Peyer's patch (tissue), 4 donors: ENCODE measurements at regions not wholly inside any gene's neighbourhood (a gene's known extent, or its start where the extent isn't known, plus 50 kb on each side); places are given as distances from the start of the nearest gene placed in this dataset.

Experiments used
- DNase-seq, 3 donors: peaks; one replicate each; pipeline ENCODE4 v3.0.0-alpha.2; 2017 to 2019
- H3K27ac ChIP-seq, 4 donors: fragments of 200-600 bp; sonication (generic); one replicate each; pipeline ENCODE4 v1.5.1; 2016 to 2019
- H3K27me3 ChIP-seq, 2 donors: fragments of 200-600 bp; sonication (generic); one replicate each; pipeline ENCODE4 v1.5.1; 2019
- H3K36me3 ChIP-seq, 3 donors: fragments of 200-600 bp; sonication (generic); one replicate each; pipeline ENCODE4 v1.5.1; 2016 to 2019
- H3K4me1 ChIP-seq, 4 donors: fragments of 200-600 bp; sonication (generic); one replicate each; pipeline ENCODE4 v1.5.1; 2016 to 2019
- H3K4me3 ChIP-seq, 4 donors: fragments of 200-600 bp; sonication (generic); 1 replicate in 3 of 4; 2 replicates in 1 of 4; pipeline ENCODE4 v1.5.1; 2016 to 2019; ENCODE audit warnings: mild to moderate bottlenecking in 1 of 4
- H3K9me3 ChIP-seq, 4 donors: fragments of 200-600 bp; sonication (generic); one replicate each; pipeline ENCODE4 v1.5.1; 2016 to 2019; ENCODE audit warnings: mild to moderate bottlenecking in 1 of 4
- CTCF ChIP-seq, 6 experiments: fragments of 450-650 bp in 4 of 6; fragments of 200-600 bp in 2 of 6; sonication (generic) in 1 of 6; IDR thresholded peaks; one replicate each; pipeline ENCODE4 v1.5.1; 2017 to 2019; ENCODE audit warnings: antibody characterized with exemption in 6 of 6, mild to moderate bottlenecking in 3 of 6, moderate library complexity in 1 of 6
- POLR2A ChIP-seq, 2 donors: fragments of 450-650 bp; IDR thresholded peaks; one replicate each; pipeline ENCODE4 v1.5.1; 2017; ENCODE audit warnings: antibody characterized with exemption in 2 of 2, mild to moderate bottlenecking in 2 of 2, moderate library complexity in 2 of 2

- H3K27ac ChIP-seq, result no peak overlapping the region
- H3K4me3 ChIP-seq, result no peak overlapping the region
- TF ChIP-seq POLR2A (IDR thresholded peaks at IDR 0.05) (no peak), CTCF (IDR thresholded peaks at IDR 0.05) (no peak)
- no peaks in the 10 kb centered on the region for H3K4me1 ChIP-seq
- no peaks in the 10 kb centered on the region for H3K36me3 ChIP-seq
- DNase-seq, result no peak
- H3K9me3 ChIP-seq, result no peaks in the 10 kb centered on the region
- no peaks in the 10 kb centered on the region for H3K27me3 ChIP-seq
These were observed 451.5 kb downstream of the TENT5A start for GRCh38 chr6:81300961-81301360.

- TF ChIP-seq CTCF (IDR thresholded peaks at IDR 0.05), result no peak
- TF ChIP-seq POLR2A (IDR thresholded peaks at IDR 0.05), result no peak
- H3K4me1 ChIP-seq, result no peaks in the 10 kb centered on the region
- no peak overlapping the region for H3K4me3 ChIP-seq
These were observed 453.7 kb downstream of the TENT5A start for GRCh38 chr6:81298751-81299150.

GRCh38 chr6:81295310-81295709 lies 457.2 kb downstream of the TENT5A start:
- TF ChIP-seq POLR2A (IDR thresholded peaks at IDR 0.05), result no peak
- TF ChIP-seq CTCF (IDR thresholded peaks at IDR 0.05), result no peak
- no peaks in the 10 kb centered on the region for H3K36me3 ChIP-seq
- no peak for DNase-seq
- no peaks in the 10 kb centered on the region for H3K9me3 ChIP-seq
- no peak overlapping the region for H3K4me3 ChIP-seq
- no peaks in the 10 kb centered on the region for H3K4me1 ChIP-seq
- H3K27me3 ChIP-seq, result no peaks in the 10 kb centered on the region
- no peak overlapping the region for H3K27ac ChIP-seq

More at GRCh38 chr6:81298751-81299150, 453.7 kb downstream of the TENT5A start:
- Histone ChIP-seq H3K36me3 (no peaks in the 10 kb centered on the region), H3K9me3 (no peaks in the 10 kb centered on the region), H3K27me3 (no peaks in the 10 kb centered on the region), H3K27ac (no peak overlapping the region)
- DNase-seq, result no peak

- Histone ChIP-seq H3K4me3 (no peak overlapping the region), H3K27me3 (no peaks in the 10 kb centered on the region), H3K36me3 (no peaks in the 10 kb centered on the region), H3K27ac (no peak overlapping the region), H3K4me1 (no peaks in the 10 kb centered on the region), H3K9me3 (no peaks in the 10 kb centered on the region)
- TF ChIP-seq CTCF (IDR thresholded peaks at IDR 0.05), result no peak
- no peak for TF ChIP-seq POLR2A (IDR thresholded peaks at IDR 0.05)
- DNase-seq, result no peak
These were observed 458.6 kb downstream of the TENT5A start for GRCh38 chr6:81293896-81294295.

GRCh38 chr6:81289229-81289628 lies 463.3 kb downstream of the TENT5A start:
- Histone ChIP-seq H3K9me3 (no peaks in the 10 kb centered on the region), H3K36me3 (no peaks in the 10 kb centered on the region), H3K27me3 (no peaks in the 10 kb centered on the region), H3K4me3 (no peak overlapping the region), H3K27ac (no peak overlapping the region), H3K4me1 (no peaks in the 10 kb centered on the region)
- DNase-seq, result no peak
- no peak for TF ChIP-seq POLR2A (IDR thresholded peaks at IDR 0.05)
- TF ChIP-seq CTCF (IDR thresholded peaks at IDR 0.05), result no peak

- H3K27me3 ChIP-seq, result no peaks in the 10 kb centered on the region
- TF ChIP-seq POLR2A (IDR thresholded peaks at IDR 0.05), result no peak
- TF ChIP-seq CTCF (IDR thresholded peaks at IDR 0.05), result no peak
- no peaks in the 10 kb centered on the region for H3K4me1 ChIP-seq
- H3K27ac ChIP-seq, result no peak overlapping the region
- H3K9me3 ChIP-seq, result no peaks in the 10 kb centered on the region
- DNase-seq, result no peak
- H3K4me3 ChIP-seq, result no peak overlapping the region
- no peaks in the 10 kb centered on the region for H3K36me3 ChIP-seq
These were observed 487.4 kb downstream of the TENT5A start for GRCh38 chr6:81265106-81265505.
